HG03571 (cell line): ENCODE measurements at regions not wholly inside any gene's neighbourhood (a gene's known extent, or its start where the extent isn't known, plus 50 kb on each side); places are given as distances from the start of the nearest gene placed in this dataset.
"Not testable (repeated sequence)": the region's sequence is repeated elsewhere in the genome, so short reads cannot be mapped to it uniquely, and the experiment has no call there.

Experiments used
- ATAC-seq: cut with Tn5 transposase; IDR thresholded peaks from one replicate; pipeline ENCODE4 v1.9.1; 2021; ENCODE audit not compliant: unreplicated experiment

- no peak for ATAC-seq
These were observed 466.6 kb upstream of the ERCC4 start for GRCh38 chr16:13453325-13453724.

GRCh38 chr16:13453938-13454553, 465.9 kb upstream of the ERCC4 start:
- ATAC-seq, result no peak

- no peak for ATAC-seq
These were observed 456.3 kb upstream of the ERCC4 start for GRCh38 chr16:13463619-13464018.

- no peak for ATAC-seq
These were observed 448.9 kb upstream of the ERCC4 start for GRCh38 chr16:13471036-13471435.

GRCh38 chr16:13478991-13479390, 441.0 kb upstream of the ERCC4 start:
- ATAC-seq, result no peak

- ATAC-seq, result no peak
These were observed 440.4 kb upstream of the ERCC4 start for GRCh38 chr16:13479549-13479948.

- ATAC-seq, result no peak
These were observed 439.2 kb upstream of the ERCC4 start for GRCh38 chr16:13480801-13481200.

- no peak for ATAC-seq
These were observed 436.8 kb upstream of the ERCC4 start for GRCh38 chr16:13483121-13483520.

GRCh38 chr16:13489416-13489815, 430.5 kb upstream of the ERCC4 start:
- not testable (repeated sequence) for ATAC-seq

GRCh38 chr16:13492046-13492445, 427.9 kb upstream of the ERCC4 start:
- ATAC-seq, result no peak

GRCh38 chr16:13503960-13504635, 415.9 kb upstream of the ERCC4 start:
- ATAC-seq, result no peak

- ATAC-seq, result no peak
These were observed 412.4 kb upstream of the ERCC4 start for GRCh38 chr16:13507530-13507929.

- no peak for ATAC-seq
These were observed 409.4 kb upstream of the ERCC4 start for GRCh38 chr16:13510425-13511151.

- ATAC-seq, result no peak
These were observed 402.1 kb upstream of the ERCC4 start for GRCh38 chr16:13517841-13518240.

GRCh38 chr16:13519871-13520270, 400.1 kb upstream of the ERCC4 start:
- no peak for ATAC-seq

GRCh38 chr16:13521356-13521755, 398.6 kb upstream of the ERCC4 start:
- no peak for ATAC-seq

- ATAC-seq, result no peak
These were observed 392.6 kb upstream of the ERCC4 start for GRCh38 chr16:13527332-13527731.

GRCh38 chr16:13528691-13529090, 391.3 kb upstream of the ERCC4 start:
- ATAC-seq, result no peak

- no peak for ATAC-seq
These were observed 390.6 kb upstream of the ERCC4 start for GRCh38 chr16:13529193-13529982.

- no peak for ATAC-seq
These were observed 379.2 kb upstream of the ERCC4 start for GRCh38 chr16:13540771-13541170.

GRCh38 chr16:13542284-13542683, 377.7 kb upstream of the ERCC4 start:
- ATAC-seq, result no peak
